ENCODE measurements at regions not wholly inside any gene's neighbourhood (a gene's known extent, or its start where the extent isn't known, plus 50 kb on each side); places are given as distances from the start of the nearest gene placed in this dataset.

DNA sequence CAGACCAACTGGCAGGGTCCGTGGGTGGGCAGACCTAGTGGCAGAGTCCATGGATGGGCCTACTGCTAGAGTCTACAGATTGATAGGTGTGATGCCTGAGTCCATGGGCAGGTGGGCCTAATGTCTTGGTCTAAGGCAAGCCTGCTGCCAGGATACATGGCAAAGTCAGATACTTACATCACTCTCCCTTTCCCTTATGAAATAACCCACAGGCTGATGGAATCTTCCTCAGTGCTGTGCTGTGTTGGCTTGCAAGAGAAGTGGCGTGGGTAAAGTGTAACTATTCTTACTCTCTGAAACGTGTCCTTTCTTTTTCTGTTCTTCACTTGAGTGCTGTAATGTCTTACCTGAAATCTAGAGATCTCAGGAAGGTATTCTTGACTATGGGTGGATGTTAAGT is 67.3 kb upstream of the ADRB2 start:
- H3K9me3 ChIP-seq (ENCODE audit: low read length) = no peaks in the 10 kb centered on the region
- 0% methylated on average over 2 of the region's 3 CpGs for WGBS (ENCODE audit: low lambda C conversion rate)
- no TSS peak for BruUV-seq (replicated peaks)
- ATAC-seq (no peak), DNase-seq (ENCODE audit: low spot score) (no peak), FAIRE-seq (no peak)
- ChIA-PET POLR2A (no interaction called here), CTCF (ENCODE audit: low intra/inter-chr PET ratio, low total read pairs) (no interaction called here)
- no peak overlapping the region for H3K4me3 ChIP-seq (replicated peaks in 1 of 3; ENCODE audit: insufficient read depth in 1 of 3, low read depth in 2 of 3, low read length in 3 of 3)
- in situ Hi-C loops (cut with HindIII; ENCODE audit: extremely low pct_ligation_motif_present, low pct_unique_long_range_greater_than_20kb) = no loop called here
- no peak overlapping the region for H3K9ac ChIP-seq (ENCODE audit: insufficient read depth, low read depth, low read length)
- H3K4me1 ChIP-seq (ENCODE audit: insufficient read depth, low read length) = no peaks in the 10 kb centered on the region
- H3K27me3 ChIP-seq (ENCODE audit: control insufficient read depth in 1 of 2, insufficient read depth in 2 of 2, low read length in 2 of 2) = no peaks in the 10 kb centered on the region
- no peak overlapping the region for H3K4me2 ChIP-seq (ENCODE audit: low read depth, low read length)
- H3K36me3 ChIP-seq (replicated peaks in 1 of 2; ENCODE audit: control insufficient read depth in 1 of 2, insufficient read depth in 2 of 2, low read length in 2 of 2) = no peaks in the 10 kb centered on the region
- no peak for TF ChIP-seq ASH2L (IDR thresholded peaks at IDR 0.05; ENCODE audit: insufficient read length, low read depth, low read length)
- TF ChIP-seq SMARCE1 (IDR thresholded peaks at IDR 0.05; ENCODE audit: borderline replicate concordance) = no peak
- TF ChIP-seq BRF2 (CRISPR knock-in tag; IDR thresholded peaks at IDR 0.05) = no peak
- TF ChIP-seq ZNF775 (CRISPR knock-in tag; IDR thresholded peaks at IDR 0.05; ENCODE audit: borderline replicate concordance) = no peak
- no peak for TF ChIP-seq NONO (IDR thresholded peaks at IDR 0.05)
- no peak for TF ChIP-seq NONO (CRISPR knock-in tag; conservative IDR thresholded peaks at IDR 0.05)
- TF ChIP-seq SRF (IDR thresholded peaks at IDR 0.05; ENCODE audit: low read depth, low read length) = no peak
- no peak for TF ChIP-seq ZNF180 (CRISPR knock-in tag; IDR thresholded peaks at IDR 0.05; ENCODE audit: borderline replicate concordance, low read depth)
- no peak for TF ChIP-seq RORA (CRISPR knock-in tag; IDR thresholded peaks at IDR 0.05)
- TF ChIP-seq, protein P1, sequence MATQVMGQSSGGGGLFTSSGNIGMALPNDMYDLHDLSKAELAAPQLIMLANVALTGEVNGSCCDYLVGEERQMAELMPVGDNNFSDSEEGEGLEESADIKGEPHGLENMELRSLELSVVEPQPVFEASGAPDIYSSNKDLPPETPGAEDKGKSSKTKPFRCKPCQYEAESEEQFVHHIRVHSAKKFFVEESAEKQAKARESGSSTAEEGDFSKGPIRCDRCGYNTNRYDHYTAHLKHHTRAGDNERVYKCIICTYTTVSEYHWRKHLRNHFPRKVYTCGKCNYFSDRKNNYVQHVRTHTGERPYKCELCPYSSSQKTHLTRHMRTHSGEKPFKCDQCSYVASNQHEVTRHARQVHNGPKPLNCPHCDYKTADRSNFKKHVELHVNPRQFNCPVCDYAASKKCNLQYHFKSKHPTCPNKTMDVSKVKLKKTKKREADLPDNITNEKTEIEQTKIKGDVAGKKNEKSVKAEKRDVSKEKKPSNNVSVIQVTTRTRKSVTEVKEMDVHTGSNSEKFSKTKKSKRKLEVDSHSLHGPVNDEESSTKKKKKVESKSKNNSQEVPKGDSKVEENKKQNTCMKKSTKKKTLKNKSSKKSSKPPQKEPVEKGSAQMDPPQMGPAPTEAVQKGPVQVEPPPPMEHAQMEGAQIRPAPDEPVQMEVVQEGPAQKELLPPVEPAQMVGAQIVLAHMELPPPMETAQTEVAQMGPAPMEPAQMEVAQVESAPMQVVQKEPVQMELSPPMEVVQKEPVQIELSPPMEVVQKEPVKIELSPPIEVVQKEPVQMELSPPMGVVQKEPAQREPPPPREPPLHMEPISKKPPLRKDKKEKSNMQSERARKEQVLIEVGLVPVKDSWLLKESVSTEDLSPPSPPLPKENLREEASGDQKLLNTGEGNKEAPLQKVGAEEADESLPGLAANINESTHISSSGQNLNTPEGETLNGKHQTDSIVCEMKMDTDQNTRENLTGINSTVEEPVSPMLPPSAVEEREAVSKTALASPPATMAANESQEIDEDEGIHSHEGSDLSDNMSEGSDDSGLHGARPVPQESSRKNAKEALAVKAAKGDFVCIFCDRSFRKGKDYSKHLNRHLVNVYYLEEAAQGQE (IDR thresholded peaks at IDR 0.05; ENCODE audit: borderline replicate concordance in 1 of 2, low read depth in 1 of 2, low read length in 2 of 2) = no peak
- no peak for TF ChIP-seq RAD21 (CRISPR knock-in tag; IDR thresholded peaks at IDR 0.05)
- TF ChIP-seq, protein P2, sequence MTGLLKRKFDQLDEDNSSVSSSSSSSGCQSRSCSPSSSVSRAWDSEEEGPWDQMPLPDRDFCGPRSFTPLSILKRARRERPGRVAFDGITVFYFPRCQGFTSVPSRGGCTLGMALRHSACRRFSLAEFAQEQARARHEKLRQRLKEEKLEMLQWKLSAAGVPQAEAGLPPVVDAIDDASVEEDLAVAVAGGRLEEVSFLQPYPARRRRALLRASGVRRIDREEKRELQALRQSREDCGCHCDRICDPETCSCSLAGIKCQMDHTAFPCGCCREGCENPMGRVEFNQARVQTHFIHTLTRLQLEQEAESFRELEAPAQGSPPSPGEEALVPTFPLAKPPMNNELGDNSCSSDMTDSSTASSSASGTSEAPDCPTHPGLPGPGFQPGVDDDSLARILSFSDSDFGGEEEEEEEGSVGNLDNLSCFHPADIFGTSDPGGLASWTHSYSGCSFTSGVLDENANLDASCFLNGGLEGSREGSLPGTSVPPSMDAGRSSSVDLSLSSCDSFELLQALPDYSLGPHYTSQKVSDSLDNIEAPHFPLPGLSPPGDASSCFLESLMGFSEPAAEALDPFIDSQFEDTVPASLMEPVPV (CRISPR knock-in tag; IDR thresholded peaks at IDR 0.05) = no peak
- TF ChIP-seq PAF1 (CRISPR knock-in tag; IDR thresholded peaks at IDR 0.05) = no peak
- no peak for TF ChIP-seq NFKBIZ (CRISPR knock-in tag; IDR thresholded peaks at IDR 0.05)
- TF ChIP-seq RAD51 (IDR thresholded peaks at IDR 0.05; ENCODE audit: borderline replicate concordance) = no peak
- no peak for TF ChIP-seq CHD4 (IDR thresholded peaks at IDR 0.05; ENCODE audit: borderline replicate concordance, low read length)
- TF ChIP-seq MIXL1 (CRISPR knock-in tag; IDR thresholded peaks at IDR 0.05) = no peak
- no peak for TF ChIP-seq ZNF235 (CRISPR knock-in tag; IDR thresholded peaks at IDR 0.05; ENCODE audit: borderline replicate concordance)
- no peak for TF ChIP-seq ZBTB7B (CRISPR knock-in tag; IDR thresholded peaks at IDR 0.05)
- TF ChIP-seq, protein P3, sequence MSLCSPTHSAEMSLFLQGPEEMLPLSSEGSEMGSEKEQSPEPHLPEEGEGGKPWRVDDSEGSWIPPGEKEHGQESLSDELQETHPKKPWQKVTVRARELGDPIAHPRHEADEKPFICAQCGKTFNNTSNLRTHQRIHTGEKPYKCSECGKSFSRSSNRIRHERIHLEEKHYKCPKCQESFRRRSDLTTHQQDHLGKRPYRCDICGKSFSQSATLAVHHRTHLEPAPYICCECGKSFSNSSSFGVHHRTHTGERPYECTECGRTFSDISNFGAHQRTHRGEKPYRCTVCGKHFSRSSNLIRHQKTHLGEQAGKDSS (CRISPR knock-in tag; IDR thresholded peaks at IDR 0.05; ENCODE audit: borderline replicate concordance, low read depth) = no peak
- intact Hi-C loops (cut with micrococcal nuclease; ENCODE audit: unreplicated experiment) = no loop called here
- no peak overlapping the region for H2AFZ ChIP-seq (ENCODE audit: low read length)
- H4K20me1 ChIP-seq (ENCODE audit: insufficient read depth, low read length) = no peaks in the 10 kb centered on the region
- H3K79me2 ChIP-seq (ENCODE audit: insufficient read depth, low read length) = no peaks in the 10 kb centered on the region
- H3K27ac ChIP-seq (ENCODE audit: extremely low read length, insufficient read depth, low read length) = no peak overlapping the region

Data from HepG2 (cell line).